ENCODE measurements at regions not wholly inside any gene's neighbourhood (a gene's known extent, or its start where the extent isn't known, plus 50 kb on each side); places are given as distances from the start of the nearest gene placed in this dataset.

DNA sequence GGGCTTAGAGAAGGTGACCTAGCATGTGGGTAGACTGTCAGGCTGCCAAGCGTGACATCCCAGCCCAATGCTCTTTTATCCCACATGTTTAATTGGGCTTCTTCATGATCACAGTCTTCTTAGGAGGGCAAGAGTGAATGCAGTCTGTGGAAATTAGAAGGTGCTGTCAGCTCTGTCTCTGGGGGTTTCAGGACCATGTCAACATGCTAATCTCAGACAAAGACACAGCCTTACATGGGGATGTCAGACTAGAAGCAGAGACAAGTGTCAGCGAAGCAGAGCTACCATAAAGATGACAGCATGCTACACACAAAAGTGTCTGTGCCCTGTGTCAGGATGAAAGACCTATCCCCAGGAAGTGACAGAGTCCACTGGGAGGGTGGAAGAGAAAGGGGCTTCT, 120.1 kb upstream of the SLC25A36 start:
- Histone ChIP-seq H3K9me3 (replicated peaks in 1 of 3) (no peaks in the 10 kb centered on the region), H3K27ac (no peak overlapping the region), H3K4me1 (replicated peaks in 1 of 2) (no peaks in the 10 kb centered on the region), H3K4me3 (no peak overlapping the region), H3K27me3 (no peaks in the 10 kb centered on the region), H3K36me3 (replicated peaks in 1 of 2) (no peaks in the 10 kb centered on the region)
- DNase-seq: no peak
- TF ChIP-seq POLR2A (IDR thresholded peaks at IDR 0.05) (no peak), CTCF (IDR thresholded peaks at IDR 0.05) (no peak)
- 67 to 85% (median 82%) methylated on average over 2 of the region's 2 CpGs for WGBS, 4 donors
- intact Hi-C loops (cut with DNase I): no loop called here

DNA sequence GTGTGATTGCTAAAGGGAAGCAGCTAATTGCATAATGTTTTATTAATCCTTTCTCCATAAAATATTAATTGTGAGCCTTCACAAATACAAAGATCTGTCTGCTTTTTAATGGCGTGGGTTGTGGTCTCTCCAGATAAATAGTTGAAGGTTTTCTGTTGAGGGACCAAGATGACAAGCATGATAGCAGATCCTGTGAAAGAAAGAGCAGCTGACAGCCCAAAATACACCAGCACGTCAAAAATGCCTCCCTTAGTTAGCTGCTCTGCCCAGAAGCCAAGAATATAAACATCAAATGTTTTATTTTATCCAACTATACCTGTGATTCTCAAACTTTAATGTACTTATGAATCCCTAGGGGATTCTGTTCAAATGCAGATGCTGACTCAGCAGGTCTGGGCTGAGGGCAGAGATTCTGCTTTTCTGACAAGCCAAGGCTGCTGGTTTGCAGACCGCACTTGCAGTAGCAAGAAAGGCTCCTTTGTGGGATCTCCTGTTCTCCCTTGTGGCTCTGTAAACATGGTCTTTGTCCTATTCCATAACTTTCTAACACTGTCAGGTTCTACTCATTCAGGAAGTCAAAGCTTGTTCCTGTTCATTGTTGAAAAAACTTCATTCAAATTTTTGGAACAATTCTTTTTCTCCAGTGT, 119.1 kb upstream of the SLC25A36 start:
- no peak overlapping the region for H3K27ac ChIP-seq
- H3K4me3 ChIP-seq: no peak overlapping the region
- no peak for DNase-seq
- no peaks in the 10 kb centered on the region for H3K36me3 ChIP-seq (replicated peaks in 1 of 2)
- no peaks in the 10 kb centered on the region for H3K9me3 ChIP-seq (replicated peaks in 1 of 3)
- TF ChIP-seq CTCF (IDR thresholded peaks at IDR 0.05) (no peak), POLR2A (IDR thresholded peaks at IDR 0.05) (no peak)
- no peaks in the 10 kb centered on the region for H3K4me1 ChIP-seq (replicated peaks in 1 of 2)
- WGBS, 4 donors: 25 to 51% (median 32%) methylated on average over 3 of the region's 3 CpGs
- intact Hi-C loops (cut with DNase I): no loop called here
- H3K27me3 ChIP-seq: no peaks in the 10 kb centered on the region

DNA sequence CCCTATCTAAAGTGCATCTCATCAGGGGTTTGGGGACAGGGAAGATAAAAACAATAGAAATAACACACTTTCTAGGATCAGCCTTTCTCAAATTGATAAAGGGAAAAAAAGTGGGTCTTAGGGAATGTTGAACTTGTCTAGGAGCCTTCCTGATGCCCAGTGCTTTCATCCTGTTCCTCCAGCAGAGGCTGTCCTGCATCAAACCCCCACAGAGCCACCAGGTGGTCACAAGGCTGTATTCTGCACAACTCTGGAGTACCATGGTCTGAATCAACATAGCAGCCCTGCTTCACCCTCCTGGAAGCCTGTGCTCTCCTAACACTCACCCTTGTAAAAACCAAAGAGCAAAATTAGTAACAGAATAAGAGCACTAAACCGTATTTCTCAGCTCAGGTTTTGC, 118.5 kb upstream of the SLC25A36 start:
- TF ChIP-seq POLR2A (IDR thresholded peaks at IDR 0.05) (no peak), CTCF (IDR thresholded peaks at IDR 0.05) (no peak)
- Histone ChIP-seq H3K36me3 (replicated peaks in 1 of 2) (no peaks in the 10 kb centered on the region), H3K9me3 (replicated peaks in 1 of 3) (no peaks in the 10 kb centered on the region), H3K4me3 (no peak overlapping the region), H3K27me3 (no peaks in the 10 kb centered on the region), H3K27ac (no peak overlapping the region), H3K4me1 (replicated peaks in 1 of 2) (no peaks in the 10 kb centered on the region)
- 53 to 80% (median 66%) methylated on average over 1 of the region's 1 CpG for WGBS, 4 donors
- DNase-seq: no peak
- intact Hi-C loops (cut with DNase I): no loop called here

DNA sequence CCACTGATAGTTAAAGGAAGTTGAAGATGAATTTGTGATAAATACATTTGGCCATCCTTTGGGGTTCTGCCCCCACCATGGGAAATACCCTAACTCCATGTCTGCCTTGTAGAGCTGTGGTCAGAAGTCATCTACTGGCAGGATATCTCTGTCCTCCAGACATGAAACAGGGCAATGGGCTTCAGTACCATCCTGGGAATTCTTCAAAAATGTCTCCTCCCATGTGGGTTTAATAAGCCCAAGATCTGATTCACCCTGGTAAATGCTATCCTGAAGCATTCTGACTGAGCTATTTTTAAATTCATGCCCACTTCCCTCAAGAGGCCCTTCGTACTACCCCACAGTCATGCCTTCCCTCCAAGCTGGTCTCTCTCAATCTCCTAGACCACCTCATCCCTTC, 113.7 kb upstream of the SLC25A36 start:
- intact Hi-C loops (cut with DNase I): no loop called here
- no peak overlapping the region for H3K27ac ChIP-seq
- WGBS, 4 donors: 68 to 77% (median 74%) methylated on average over 1 of the region's 1 CpG
- no peak overlapping the region for H3K4me3 ChIP-seq
- H3K9me3 ChIP-seq (replicated peaks in 1 of 3): no peaks in the 10 kb centered on the region
- no peak for DNase-seq
- no peaks in the 10 kb centered on the region for H3K4me1 ChIP-seq (replicated peaks in 1 of 2)
- TF ChIP-seq POLR2A (IDR thresholded peaks at IDR 0.05) (no peak), CTCF (IDR thresholded peaks at IDR 0.05) (no peak)
- peaks cover 6% of the 10 kb centered on the region for H3K27me3 ChIP-seq
- H3K36me3 ChIP-seq (replicated peaks in 1 of 2): no peaks in the 10 kb centered on the region
